ENCODE measurements at regions not wholly inside any gene's neighbourhood (a gene's known extent, or its start where the extent isn't known, plus 50 kb on each side); places are given as distances from the start of the nearest gene placed in this dataset.

- TF ChIP-seq EZH2 (optimal IDR thresholded peaks at IDR 0.05; ENCODE audit: low read depth, low read length), result no peak
- TF ChIP-seq CTCF (IDR thresholded peaks at IDR 0.05; ENCODE audit: low read length), result no peak
- no peak for TF ChIP-seq EZH2phosphoT487 (IDR thresholded peaks at IDR 0.05; ENCODE audit: low read length)
These were observed 198.3 kb upstream of the STAC start for GRCh38 chr3:36182024-36182423.
